Keratinocyte (primary cell): ENCODE measurements at regions not wholly inside any gene's neighbourhood (a gene's known extent, or its start where the extent isn't known, plus 50 kb on each side); places are given as distances from the start of the nearest gene placed in this dataset.

Experiments used
- EZH2 ChIP-seq: IDR thresholded peaks from one replicate; pipeline ENCODE4 v1.6.1; 2012; ENCODE audit warnings: inconsistent platforms, mild to moderate bottlenecking, low read length, moderate library complexity
- TF ChIP-seq, protein P1 (sequence below), 3 experiments: IDR thresholded peaks in 1 of 3; conservative IDR thresholded peaks in 1 of 3; optimal IDR thresholded peaks in 1 of 3; 2 replicates in 2 of 3; 3 replicates in 1 of 3; pipeline versions ENCODE3 to v1.5.1; 2011; ENCODE audit warnings: low read length in 3 of 3, mild to moderate bottlenecking in 3 of 3, moderate library complexity in 2 of 3, control low read depth in 1 of 3, inconsistent platforms in 1 of 3; ENCODE audit not compliant: insufficient read depth in 2 of 3; ENCODE audit errors: extremely low read depth in 1 of 3

DNA sequence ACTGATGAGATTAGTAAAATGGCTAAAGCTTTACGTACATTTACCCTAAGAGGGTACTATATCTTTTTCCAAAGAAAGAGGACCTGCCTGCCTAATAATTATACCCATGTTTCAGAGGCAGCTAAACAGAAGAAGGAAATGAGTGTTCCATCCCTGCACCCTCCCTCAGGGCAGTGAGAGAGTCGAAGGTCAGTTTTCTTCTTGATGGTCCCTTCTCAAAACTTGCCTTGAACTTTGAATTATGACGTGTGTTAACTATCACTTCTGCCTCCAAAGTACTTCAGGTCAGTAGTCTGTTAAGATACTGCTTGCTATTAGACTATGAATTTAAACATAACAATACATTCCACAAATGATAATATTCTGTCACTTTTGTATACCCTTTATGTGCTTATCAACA lies 294.8 kb upstream of the CHRM3 start:
- TF ChIP-seq, protein P1, sequence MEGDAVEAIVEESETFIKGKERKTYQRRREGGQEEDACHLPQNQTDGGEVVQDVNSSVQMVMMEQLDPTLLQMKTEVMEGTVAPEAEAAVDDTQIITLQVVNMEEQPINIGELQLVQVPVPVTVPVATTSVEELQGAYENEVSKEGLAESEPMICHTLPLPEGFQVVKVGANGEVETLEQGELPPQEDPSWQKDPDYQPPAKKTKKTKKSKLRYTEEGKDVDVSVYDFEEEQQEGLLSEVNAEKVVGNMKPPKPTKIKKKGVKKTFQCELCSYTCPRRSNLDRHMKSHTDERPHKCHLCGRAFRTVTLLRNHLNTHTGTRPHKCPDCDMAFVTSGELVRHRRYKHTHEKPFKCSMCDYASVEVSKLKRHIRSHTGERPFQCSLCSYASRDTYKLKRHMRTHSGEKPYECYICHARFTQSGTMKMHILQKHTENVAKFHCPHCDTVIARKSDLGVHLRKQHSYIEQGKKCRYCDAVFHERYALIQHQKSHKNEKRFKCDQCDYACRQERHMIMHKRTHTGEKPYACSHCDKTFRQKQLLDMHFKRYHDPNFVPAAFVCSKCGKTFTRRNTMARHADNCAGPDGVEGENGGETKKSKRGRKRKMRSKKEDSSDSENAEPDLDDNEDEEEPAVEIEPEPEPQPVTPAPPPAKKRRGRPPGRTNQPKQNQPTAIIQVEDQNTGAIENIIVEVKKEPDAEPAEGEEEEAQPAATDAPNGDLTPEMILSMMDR (optimal IDR thresholded peaks at IDR 0.05 in 1 of 3, IDR thresholded peaks at IDR 0.05 in 1 of 3, conservative IDR thresholded peaks at IDR 0.05 in 1 of 3; ENCODE audit: extremely low read depth in 1 of 3, insufficient read depth in 2 of 3, low read length in 3 of 3), result no peak
- TF ChIP-seq EZH2, result no peak
